HL-60 (cell line): ENCODE measurements at regions not wholly inside any gene's neighbourhood (a gene's known extent, or its start where the extent isn't known, plus 50 kb on each side); places are given as distances from the start of the nearest gene placed in this dataset.

Experiments
- DNase-seq, 2 experiments: peaks; one replicate each; pipeline ENCODE4 v3.0.0-alpha.2; 2010 to 2020; ENCODE audit warnings: low read depth in 1 of 2, low spot score in 1 of 2
- H3K27ac ChIP-seq: fragments of 250-450 bp; sonication (Bioruptor Pico); replicated peaks from 2 replicates; pipeline ENCODE4 v1.5.1; 2020; ENCODE audit warnings: mild to moderate bottlenecking, moderate library complexity
- H3K27me3 ChIP-seq: fragments of 250-450 bp; sonication (Bioruptor Pico); 2 replicates; pipeline ENCODE4 v1.5.1; 2021; ENCODE audit warnings: mild to moderate bottlenecking, moderate library complexity; ENCODE audit not compliant: insufficient read depth, poor library complexity, severe bottlenecking
- H3K4me3 ChIP-seq: replicated peaks from 2 replicates; pipeline ENCODE4 v1.5.1; 2011; ENCODE audit warnings: mild to moderate bottlenecking, control low read depth, low read length; ENCODE audit not compliant: insufficient read depth
- CTCF ChIP-seq: IDR thresholded peaks from one replicate; pipeline ENCODE4 v1.5.1; 2011; ENCODE audit warnings: low read length, control low read depth, inconsistent platforms; ENCODE audit not compliant: insufficient read depth
- GABPA ChIP-seq: IDR thresholded peaks from 2 replicates; pipeline ENCODE4 v1.6.1; 2012; ENCODE audit warnings: low read depth
- POLR2AphosphoS5 ChIP-seq: IDR thresholded peaks from 2 replicates; pipeline ENCODE4 v1.6.1; 2012; ENCODE audit warnings: low read depth
- SPI1 ChIP-seq: IDR thresholded peaks from 2 replicates; pipeline ENCODE4 v1.6.1; 2012; ENCODE audit warnings: low read depth, mild to moderate bottlenecking, borderline replicate concordance
- TF ChIP-seq, protein P1 (sequence below): IDR thresholded peaks from 2 replicates; pipeline ENCODE4 v1.6.1; 2012; ENCODE audit warnings: low read depth; ENCODE audit not compliant: insufficient replicate concordance

DNA sequence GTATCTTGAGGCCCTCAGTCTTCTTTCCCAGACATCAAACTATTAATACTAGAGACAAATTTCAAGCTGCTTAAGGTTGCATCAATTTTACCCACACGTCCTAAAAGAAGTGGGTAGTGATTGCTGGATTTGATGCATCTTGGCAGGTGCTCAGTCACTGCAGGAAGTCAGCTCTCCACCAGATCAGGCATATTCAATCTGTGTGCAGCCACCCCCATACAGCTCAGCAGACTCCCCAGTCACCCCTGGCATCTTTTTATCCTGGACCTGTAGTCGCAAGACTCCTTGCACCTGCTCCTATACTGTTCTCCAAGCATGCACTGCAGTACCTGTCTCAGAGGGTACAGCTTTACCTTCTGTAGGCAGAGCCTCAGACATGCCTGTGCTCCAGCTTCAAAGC is 343.1 kb upstream of the ISX start:
- Histone ChIP-seq H3K27me3 (peaks cover 2% of the 10 kb centered on the region), H3K27ac (no peak overlapping the region), H3K4me3 (no peak overlapping the region)
- TF ChIP-seq, protein P1, sequence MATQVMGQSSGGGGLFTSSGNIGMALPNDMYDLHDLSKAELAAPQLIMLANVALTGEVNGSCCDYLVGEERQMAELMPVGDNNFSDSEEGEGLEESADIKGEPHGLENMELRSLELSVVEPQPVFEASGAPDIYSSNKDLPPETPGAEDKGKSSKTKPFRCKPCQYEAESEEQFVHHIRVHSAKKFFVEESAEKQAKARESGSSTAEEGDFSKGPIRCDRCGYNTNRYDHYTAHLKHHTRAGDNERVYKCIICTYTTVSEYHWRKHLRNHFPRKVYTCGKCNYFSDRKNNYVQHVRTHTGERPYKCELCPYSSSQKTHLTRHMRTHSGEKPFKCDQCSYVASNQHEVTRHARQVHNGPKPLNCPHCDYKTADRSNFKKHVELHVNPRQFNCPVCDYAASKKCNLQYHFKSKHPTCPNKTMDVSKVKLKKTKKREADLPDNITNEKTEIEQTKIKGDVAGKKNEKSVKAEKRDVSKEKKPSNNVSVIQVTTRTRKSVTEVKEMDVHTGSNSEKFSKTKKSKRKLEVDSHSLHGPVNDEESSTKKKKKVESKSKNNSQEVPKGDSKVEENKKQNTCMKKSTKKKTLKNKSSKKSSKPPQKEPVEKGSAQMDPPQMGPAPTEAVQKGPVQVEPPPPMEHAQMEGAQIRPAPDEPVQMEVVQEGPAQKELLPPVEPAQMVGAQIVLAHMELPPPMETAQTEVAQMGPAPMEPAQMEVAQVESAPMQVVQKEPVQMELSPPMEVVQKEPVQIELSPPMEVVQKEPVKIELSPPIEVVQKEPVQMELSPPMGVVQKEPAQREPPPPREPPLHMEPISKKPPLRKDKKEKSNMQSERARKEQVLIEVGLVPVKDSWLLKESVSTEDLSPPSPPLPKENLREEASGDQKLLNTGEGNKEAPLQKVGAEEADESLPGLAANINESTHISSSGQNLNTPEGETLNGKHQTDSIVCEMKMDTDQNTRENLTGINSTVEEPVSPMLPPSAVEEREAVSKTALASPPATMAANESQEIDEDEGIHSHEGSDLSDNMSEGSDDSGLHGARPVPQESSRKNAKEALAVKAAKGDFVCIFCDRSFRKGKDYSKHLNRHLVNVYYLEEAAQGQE = no peak
- no peak for TF ChIP-seq CTCF
- no peak for TF ChIP-seq GABPA
- TF ChIP-seq POLR2AphosphoS5 = no peak
- no peak for TF ChIP-seq SPI1
- no peak for DNase-seq

DNA sequence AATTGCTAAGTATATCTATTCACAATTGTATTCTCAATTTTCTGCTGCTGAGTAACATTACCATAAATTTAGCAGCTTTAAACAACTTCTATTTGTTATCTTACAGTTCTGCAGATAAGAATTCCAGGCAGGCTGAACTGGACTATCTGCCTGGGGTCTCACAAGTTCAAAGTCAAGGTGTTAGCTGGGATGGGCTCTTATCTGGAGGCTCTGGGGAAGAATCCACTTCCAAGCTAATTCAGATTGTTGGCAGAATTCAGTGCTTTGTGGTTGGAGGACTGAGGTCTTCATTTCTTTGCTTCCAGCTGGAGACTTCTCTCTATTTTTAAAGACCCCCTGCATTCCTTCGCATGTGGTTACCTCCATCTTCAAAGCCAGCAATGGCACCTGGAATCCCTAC is 329.9 kb upstream of the ISX start:
- DNase-seq = no peak
- no peak overlapping the region for H3K27ac ChIP-seq
- TF ChIP-seq CTCF (no peak), POLR2AphosphoS5 (no peak), SPI1 (no peak), GABPA (no peak)
- TF ChIP-seq, protein P1 = no peak
- H3K4me3 ChIP-seq = no peak overlapping the region
- H3K27me3 ChIP-seq = no peaks in the 10 kb centered on the region

DNA sequence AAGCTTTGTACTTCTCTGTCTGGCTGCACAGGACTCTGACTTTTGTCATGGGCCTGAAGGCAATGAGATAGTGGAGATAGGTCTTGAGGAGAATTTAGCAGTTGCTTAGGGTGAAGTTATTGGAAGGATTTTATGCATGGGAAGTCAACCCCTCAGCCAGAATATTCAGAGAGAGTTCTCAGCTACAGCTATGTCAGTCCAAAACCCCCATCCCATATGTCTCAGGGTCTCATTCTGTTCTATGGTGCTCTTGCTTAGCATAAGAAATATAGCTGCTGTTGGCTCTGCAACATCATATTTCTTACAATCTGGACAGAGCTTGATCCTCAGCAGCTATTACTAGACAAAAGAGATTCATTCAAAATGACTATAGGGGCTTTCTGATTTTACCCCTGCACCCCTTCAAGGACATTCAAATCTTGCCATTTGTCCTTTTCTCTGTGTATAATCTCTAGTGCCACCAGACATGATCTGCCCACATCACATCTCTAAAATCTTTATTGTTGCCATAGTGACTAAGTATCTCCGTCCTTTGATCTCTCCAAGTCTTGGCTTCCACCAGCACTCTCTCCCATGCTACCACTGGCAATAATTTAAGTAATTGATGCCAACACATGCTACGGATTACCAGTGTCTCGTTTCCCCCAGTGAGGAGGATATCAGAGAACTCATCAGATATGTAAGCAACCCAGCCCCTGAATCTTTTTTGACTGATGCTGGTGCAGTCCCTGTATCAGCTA is 327.1 kb upstream of the ISX start:
- no peak for DNase-seq
- TF ChIP-seq POLR2AphosphoS5 (no peak), CTCF (no peak), GABPA (no peak), SPI1 (no peak)
- TF ChIP-seq, protein P1 = no peak
- Histone ChIP-seq H3K4me3 (no peak overlapping the region), H3K27ac (no peak overlapping the region), H3K27me3 (no peaks in the 10 kb centered on the region)
